NT2/D1 (cell line): ENCODE measurements at regions not wholly inside any gene's neighbourhood (a gene's known extent, or its start where the extent isn't known, plus 50 kb on each side); places are given as distances from the start of the nearest gene placed in this dataset.

Source experiments
- DNase-seq: peaks from one replicate; pipeline ENCODE4 v3.0.0-alpha.2; 2011; ENCODE audit warnings: low read depth, low spot score
- H3K27me3 ChIP-seq: 2 replicates; pipeline ENCODE4 v1.6.0; 2011; ENCODE audit warnings: mild to moderate bottlenecking; ENCODE audit not compliant: insufficient read length, insufficient read depth
- H3K36me3 ChIP-seq: 2 replicates; pipeline ENCODE4 v1.6.1; 2011; ENCODE audit warnings: mild to moderate bottlenecking, low read length, mixed read lengths; ENCODE audit not compliant: insufficient read depth, insufficient read length
- H3K4me1 ChIP-seq: 2 replicates; pipeline ENCODE4 v1.5.1; 2011; ENCODE audit not compliant: insufficient read depth, insufficient read length
- H3K4me3 ChIP-seq: 2 replicates; pipeline ENCODE4 v1.5.1; 2011; ENCODE audit warnings: low read depth; ENCODE audit not compliant: insufficient read length
- H3K9ac ChIP-seq: 2 replicates; pipeline ENCODE4 v1.6.0; 2011; ENCODE audit warnings: low read depth; ENCODE audit not compliant: insufficient read length
- H3K9me3 ChIP-seq: 2 replicates; pipeline ENCODE4 v1.5.1; 2011; ENCODE audit warnings: mild to moderate bottlenecking, low read length; ENCODE audit not compliant: insufficient read depth
- SUZ12 ChIP-seq: IDR thresholded peaks from 2 replicates; pipeline ENCODE4 v1.6.1; 2011; ENCODE audit not compliant: insufficient read length, insufficient read depth; ENCODE audit errors: extremely low read depth
- YY1 ChIP-seq: IDR thresholded peaks from 2 replicates; pipeline ENCODE4 v1.6.1; 2011; ENCODE audit not compliant: insufficient read length, insufficient read depth
- ZNF274 ChIP-seq: IDR thresholded peaks from 2 replicates; pipeline ENCODE4 v1.6.1; 2011; ENCODE audit warnings: mild to moderate bottlenecking, low read depth, low read length

DNA sequence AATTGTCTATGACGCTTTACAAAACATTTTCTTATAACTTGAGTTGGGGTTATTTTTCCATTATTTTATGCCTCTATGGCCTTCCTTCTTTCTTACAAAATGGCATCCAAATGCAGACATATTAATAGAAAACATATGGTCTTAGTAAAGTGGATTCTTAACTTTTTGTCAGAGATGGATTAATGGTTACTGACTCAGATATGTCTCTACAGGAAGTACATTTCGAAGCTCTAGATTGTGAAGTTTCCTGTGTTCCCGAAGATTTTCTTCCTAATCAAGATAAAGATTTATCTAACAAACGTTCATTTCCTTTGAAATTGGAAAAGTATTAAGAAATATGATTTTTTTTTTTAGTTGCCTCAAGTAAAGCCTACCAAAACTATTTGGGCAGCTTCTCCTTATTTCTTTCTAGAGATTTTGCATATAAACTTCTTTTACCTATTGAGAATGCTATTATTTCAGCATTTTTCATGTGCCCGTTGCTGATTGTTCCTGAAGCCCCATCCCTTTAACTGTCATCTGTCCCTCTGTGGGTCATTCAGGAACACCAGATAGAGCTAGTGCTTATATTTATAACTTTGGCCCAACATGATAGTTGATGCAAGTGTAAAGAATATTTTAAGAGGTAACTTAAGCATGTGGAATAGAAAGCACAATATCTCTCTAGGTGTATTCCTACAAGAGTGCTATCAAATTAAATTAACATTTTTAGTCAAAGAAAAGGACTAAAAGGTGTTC lies 498.0 kb downstream of the CCDC85A start:
- no peaks in the 10 kb centered on the region for H3K36me3 ChIP-seq
- no peak for DNase-seq
- TF ChIP-seq SUZ12 (no peak), ZNF274 (no peak), YY1 (no peak)
- no peaks in the 10 kb centered on the region for H3K4me1 ChIP-seq
- H3K9me3 ChIP-seq: no peaks in the 10 kb centered on the region
- H3K9ac ChIP-seq: no peak overlapping the region
- H3K27me3 ChIP-seq: no peaks in the 10 kb centered on the region
- H3K4me3 ChIP-seq: no peak overlapping the region

DNA sequence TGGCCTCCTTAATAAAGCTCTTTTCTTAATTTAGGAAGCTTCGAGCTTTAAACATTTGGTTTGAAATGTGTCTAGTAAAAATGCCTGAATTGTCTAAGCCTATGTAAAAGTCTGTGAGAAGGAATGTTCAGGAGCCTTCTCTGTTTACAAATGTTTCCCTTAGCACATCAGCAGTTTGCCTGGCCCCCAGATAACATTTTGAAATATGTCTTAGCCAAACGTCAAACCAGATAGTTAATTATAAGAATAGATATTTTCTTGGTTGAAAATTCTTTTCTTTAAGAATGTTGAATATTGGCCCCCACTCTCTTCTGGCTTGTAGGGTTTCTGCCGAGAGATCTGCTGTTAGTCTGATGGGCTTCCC lies 498.6 kb downstream of the CCDC85A start:
- Histone ChIP-seq H3K36me3 (no peaks in the 10 kb centered on the region), H3K4me1 (no peaks in the 10 kb centered on the region), H3K9me3 (no peaks in the 10 kb centered on the region), H3K27me3 (no peaks in the 10 kb centered on the region), H3K4me3 (no peak overlapping the region), H3K9ac (no peak overlapping the region)
- TF ChIP-seq ZNF274 (no peak), SUZ12 (no peak), YY1 (no peak)
- no peak for DNase-seq

DNA sequence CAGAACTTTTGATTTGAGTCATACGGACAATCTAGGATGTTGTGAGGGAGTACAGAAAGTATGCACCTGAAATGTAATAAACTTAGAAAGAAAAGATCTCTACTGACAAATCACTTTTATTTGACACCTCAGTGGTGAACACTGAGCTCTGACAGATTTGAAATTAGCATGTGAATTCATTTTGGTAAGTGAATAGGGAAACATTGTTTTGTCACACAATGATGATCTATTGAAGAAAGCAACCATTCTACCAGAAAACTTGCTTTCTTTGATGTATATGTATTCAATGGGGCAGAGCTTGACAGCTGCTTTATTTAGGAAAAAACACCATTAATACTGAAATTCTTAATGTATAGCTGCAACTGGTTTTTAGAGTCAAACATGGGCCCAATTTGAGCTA lies 500.5 kb downstream of the CCDC85A start:
- H3K9ac ChIP-seq: no peak overlapping the region
- no peaks in the 10 kb centered on the region for H3K27me3 ChIP-seq
- no peak for TF ChIP-seq SUZ12
- no peak for TF ChIP-seq ZNF274
- no peak for TF ChIP-seq YY1
- H3K36me3 ChIP-seq: no peaks in the 10 kb centered on the region
- no peaks in the 10 kb centered on the region for H3K9me3 ChIP-seq
- no peaks in the 10 kb centered on the region for H3K4me1 ChIP-seq
- H3K4me3 ChIP-seq: no peak overlapping the region
- DNase-seq: no peak

DNA sequence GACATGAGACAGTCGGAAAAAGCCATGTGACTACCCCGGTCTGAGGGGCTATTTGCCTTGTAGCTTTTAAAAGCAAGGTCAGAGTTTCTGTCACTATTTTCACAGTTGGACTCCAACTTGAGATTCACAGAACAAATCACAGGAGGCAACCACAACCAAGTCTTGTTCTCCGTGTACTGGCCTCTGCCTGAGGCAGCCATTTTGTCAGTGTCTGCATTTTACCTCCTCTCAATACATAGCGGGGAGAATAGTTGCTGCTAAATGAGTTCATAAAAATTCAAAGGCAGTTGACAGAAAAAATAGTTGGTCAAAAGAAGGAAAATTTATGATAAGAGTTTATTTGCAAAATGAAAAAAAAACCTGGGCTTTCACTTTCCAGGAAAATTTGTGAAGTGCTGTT lies 501.4 kb downstream of the CCDC85A start:
- no peaks in the 10 kb centered on the region for H3K27me3 ChIP-seq
- H3K36me3 ChIP-seq: no peaks in the 10 kb centered on the region
- no peak overlapping the region for H3K4me3 ChIP-seq
- DNase-seq: no peak
- H3K4me1 ChIP-seq: no peaks in the 10 kb centered on the region
- H3K9ac ChIP-seq: no peak overlapping the region
- TF ChIP-seq SUZ12 (no peak), ZNF274 (no peak), YY1 (no peak)
- H3K9me3 ChIP-seq: no peaks in the 10 kb centered on the region

DNA sequence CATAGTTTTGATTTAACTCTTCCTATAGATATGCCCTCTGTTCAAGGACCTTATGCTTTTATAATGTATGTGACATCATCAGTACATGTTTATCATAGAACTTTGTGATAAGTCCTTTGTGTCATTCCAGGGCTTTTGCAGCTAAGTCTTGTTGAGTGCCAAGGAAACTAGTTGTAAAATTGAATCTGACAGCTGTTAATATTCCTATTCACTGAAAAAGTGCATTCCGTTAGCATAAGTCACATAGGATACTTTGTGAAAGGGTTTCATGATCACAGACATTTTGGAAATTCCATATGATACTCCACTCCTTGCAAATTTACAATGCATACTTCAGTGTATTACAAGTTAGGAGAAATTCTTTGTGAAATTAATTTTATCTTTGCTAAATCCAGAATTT lies 503.4 kb downstream of the CCDC85A start:
- no peaks in the 10 kb centered on the region for H3K4me1 ChIP-seq
- H3K9me3 ChIP-seq: no peaks in the 10 kb centered on the region
- TF ChIP-seq YY1 (no peak), ZNF274 (no peak), SUZ12 (no peak)
- H3K9ac ChIP-seq: no peak overlapping the region
- H3K27me3 ChIP-seq: no peaks in the 10 kb centered on the region
- no peak overlapping the region for H3K4me3 ChIP-seq
- no peaks in the 10 kb centered on the region for H3K36me3 ChIP-seq
- DNase-seq: no peak

DNA sequence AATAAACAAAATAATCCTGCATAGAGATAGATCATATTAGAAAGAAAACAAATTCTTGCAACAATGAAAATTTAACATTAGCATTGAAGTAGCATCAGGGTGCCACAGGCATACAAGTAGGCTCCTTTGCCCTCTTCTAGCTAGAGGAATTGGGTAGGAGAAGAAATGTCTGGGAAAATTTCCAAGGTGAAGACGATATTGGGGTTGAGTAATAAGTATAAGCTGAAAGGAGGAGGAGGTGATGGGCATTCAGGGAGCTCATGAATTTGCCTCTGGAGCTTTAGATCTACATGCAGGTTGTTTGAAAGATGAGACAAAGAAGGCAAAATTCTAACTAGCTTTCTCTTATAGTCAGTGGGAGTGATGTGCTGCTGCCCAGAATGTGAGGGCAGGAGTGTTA lies 504.9 kb downstream of the CCDC85A start:
- Histone ChIP-seq H3K36me3 (no peaks in the 10 kb centered on the region), H3K4me3 (no peak overlapping the region), H3K4me1 (no peaks in the 10 kb centered on the region), H3K9me3 (no peaks in the 10 kb centered on the region), H3K9ac (no peak overlapping the region), H3K27me3 (no peaks in the 10 kb centered on the region)
- DNase-seq: no peak
- TF ChIP-seq YY1 (no peak), SUZ12 (no peak), ZNF274 (no peak)

DNA sequence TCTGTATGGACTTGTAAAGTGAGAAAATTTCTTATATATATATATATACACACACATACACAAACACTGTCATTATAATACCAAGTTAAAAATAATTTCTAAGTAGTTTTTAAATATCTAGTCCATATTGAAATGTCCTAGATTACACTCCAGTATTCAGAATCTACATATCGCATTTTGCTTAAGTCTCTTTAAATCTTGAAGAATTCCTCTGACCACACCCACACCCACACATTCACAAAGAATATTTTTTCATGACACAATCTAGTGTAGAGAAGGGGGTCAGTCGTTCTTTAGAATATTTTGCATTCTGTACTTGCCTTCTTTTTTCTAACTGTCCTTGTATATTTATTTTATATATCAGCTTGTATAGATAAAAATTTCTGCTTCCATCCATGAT lies 509.7 kb downstream of the CCDC85A start:
- H3K4me3 ChIP-seq: no peak overlapping the region
- no peaks in the 10 kb centered on the region for H3K36me3 ChIP-seq
- no peaks in the 10 kb centered on the region for H3K9me3 ChIP-seq
- H3K9ac ChIP-seq: no peak overlapping the region
- DNase-seq: no peak
- TF ChIP-seq ZNF274 (no peak), YY1 (no peak), SUZ12 (no peak)
- H3K27me3 ChIP-seq: no peaks in the 10 kb centered on the region
- no peaks in the 10 kb centered on the region for H3K4me1 ChIP-seq
